HTR-8/SVneo (cell line): ENCODE measurements at regions not wholly inside any gene's neighbourhood (a gene's known extent, or its start where the extent isn't known, plus 50 kb on each side); places are given as distances from the start of the nearest gene placed in this dataset.

Source experiments
- DNase-seq: peaks from one replicate; pipeline ENCODE4 v3.0.0; 2011; ENCODE audit warnings: low spot score, mixed read lengths; ENCODE audit not compliant: insufficient read length
- FAIRE-seq: peaks from 2 replicates; lab custom pipeline; 2011; peaks lifted over from hg19 to GRCh38; lab: Jason Lieb, UNC

GRCh38 chr14:53701108-53701875 is 255.3 kb downstream of the BMP4 start:
- no peak for DNase-seq
- FAIRE-seq = no peak

GRCh38 chr14:53696217-53696965 is 260.2 kb downstream of the BMP4 start:
- peak; percentile 42 for FAIRE-seq

GRCh38 chr14:53695692-53696214 is 260.9 kb downstream of the BMP4 start:
- FAIRE-seq = no peak
- no peak for DNase-seq

More at GRCh38 chr14:53696217-53696965, 260.2 kb downstream of the BMP4 start:
- no peak for DNase-seq

- FAIRE-seq (peak; percentile 68), DNase-seq (no peak)
Measured at GRCh38 chr14:53692885-53693284, 263.7 kb downstream of the BMP4 start.

GRCh38 chr14:53692451-53692850 is 264.2 kb downstream of the BMP4 start:
- FAIRE-seq = no peak
- no peak for DNase-seq

- FAIRE-seq = no peak
- DNase-seq = no peak
Measured at GRCh38 chr14:53683229-53683628, 273.4 kb downstream of the BMP4 start.

- FAIRE-seq = no peak
Measured at GRCh38 chr14:53672526-53672925, 284.1 kb downstream of the BMP4 start.

GRCh38 chr14:53670701-53671100 is 285.9 kb downstream of the BMP4 start:
- DNase-seq (peak; percentile 12), FAIRE-seq (no peak)

More at GRCh38 chr14:53672526-53672925, 284.1 kb downstream of the BMP4 start:
- DNase-seq = no peak

GRCh38 chr14:53668897-53669296 is 287.7 kb downstream of the BMP4 start:
- FAIRE-seq (no peak), DNase-seq (no peak)

GRCh38 chr14:53663709-53664108 is 292.9 kb downstream of the BMP4 start:
- DNase-seq = peak; percentile 23
- FAIRE-seq = no peak

- FAIRE-seq = no peak
- DNase-seq = no peak
Measured at GRCh38 chr14:53655080-53655785, 301.4 kb downstream of the BMP4 start.

GRCh38 chr14:53652068-53652467 is 304.6 kb downstream of the BMP4 start:
- no peak for FAIRE-seq
- DNase-seq = no peak

- DNase-seq (no peak), FAIRE-seq (no peak)
Measured at GRCh38 chr14:53651096-53651740, 305.4 kb downstream of the BMP4 start.

- FAIRE-seq = no peak
- DNase-seq = no peak
Measured at GRCh38 chr14:53646925-53647324, 309.7 kb downstream of the BMP4 start.

- no peak for DNase-seq
- FAIRE-seq = no peak
Measured at GRCh38 chr14:53640695-53641094, 315.9 kb downstream of the BMP4 start.

GRCh38 chr14:53638966-53639365 is 317.7 kb downstream of the BMP4 start:
- FAIRE-seq (no peak), DNase-seq (no peak)

GRCh38 chr14:53634793-53635192 is 321.8 kb downstream of the BMP4 start:
- DNase-seq = no peak
- no peak for FAIRE-seq

- no peak for DNase-seq
- FAIRE-seq = peak; percentile 78
Measured at GRCh38 chr14:53630336-53630735, 326.3 kb downstream of the BMP4 start.

- FAIRE-seq (peak; percentile 79), DNase-seq (no peak)
Measured at GRCh38 chr14:53628732-53629430, 327.7 kb downstream of the BMP4 start.
